Aorta (tissue), 5 donors: ENCODE measurements at regions not wholly inside any gene's neighbourhood (a gene's known extent, or its start where the extent isn't known, plus 50 kb on each side); places are given as distances from the start of the nearest gene placed in this dataset.

Source experiments
- ATAC-seq: fragments of 200-7000 bp; cut with Tn5 transposase; one replicate; pipeline ENCODE4 v1.9.1; 2022; ENCODE audit warnings: moderate library complexity; ENCODE audit not compliant: low FRiP score
- DNase-seq, 2 donors: peaks; one replicate each; pipeline ENCODE4 v3.0.0-alpha.2; 2020
- H3K27ac ChIP-seq, 2 donors: one replicate each; pipeline ENCODE4 v1.5.1; 2013; ENCODE audit warnings: low read length in 2 of 2, mild to moderate bottlenecking in 2 of 2, moderate library complexity in 2 of 2, control low read depth in 1 of 2, inconsistent platforms in 1 of 2, low read depth in 1 of 2
- H3K27me3 ChIP-seq, 2 donors: one replicate each; pipeline ENCODE4 v1.6.1; 2013; ENCODE audit warnings: control low read depth in 1 of 2, low read length in 1 of 2, mild to moderate bottlenecking in 1 of 2, moderate library complexity in 1 of 2; ENCODE audit not compliant: insufficient read depth in 2 of 2, control insufficient read depth in 1 of 2
- H3K36me3 ChIP-seq, 2 donors: one replicate each; pipeline ENCODE4 v1.6.1; 2013; ENCODE audit warnings: control low read depth in 1 of 2, low read length in 1 of 2, mild to moderate bottlenecking in 1 of 2; ENCODE audit not compliant: insufficient read depth in 2 of 2, control insufficient read depth in 1 of 2
- H3K4me1 ChIP-seq, 2 donors: one replicate each; pipeline ENCODE4 v1.6.1; 2013; ENCODE audit warnings: low read length in 2 of 2, control low read depth in 1 of 2, mild to moderate bottlenecking in 1 of 2, moderate library complexity in 1 of 2; ENCODE audit not compliant: insufficient read depth in 2 of 2, control insufficient read depth in 1 of 2
- H3K4me3 ChIP-seq, 2 donors: one replicate each; pipeline ENCODE4 v1.5.1; 2013; ENCODE audit warnings: low read length in 2 of 2, control low read depth in 1 of 2, mild to moderate bottlenecking in 1 of 2
- H3K9me3 ChIP-seq: one replicate; pipeline ENCODE4 v1.6.1; 2013; ENCODE audit warnings: mild to moderate bottlenecking, low read length; ENCODE audit not compliant: control insufficient read depth
- WGBS, 2 donors: extraction: QIAGEN DNeasy Blood & Tissue Kit; methylation state at CpG; one replicate each; pipeline ENCODE4 v1.1.7; 2013; 5-methylcytosine and 5-hydroxymethylcytosine counted together
- intact Hi-C, 2 donors: fragments of 100-400 bp; cut with DNase I; formaldehyde crosslinking; loops; one replicate each; pipeline versions ENCODE4 v1.14.2 to v1.15.0; 2022
- donor health status: healthy with polysubstance abuse.
- donor health status: Bipolar disorder and iron deficiency.
- donor health status: DM: no; HTN: no; CAD: no.
- donor health status: DM: no; HTN: no; CAD: no.
- donor health status: DM: yes; HTN: yes; CAD: no.

- no peaks in the 10 kb centered on the region for H3K4me1 ChIP-seq
- no peak for ATAC-seq
- H3K9me3 ChIP-seq = no peaks in the 10 kb centered on the region
- no peak overlapping the region for H3K4me3 ChIP-seq
- H3K36me3 ChIP-seq = no peaks in the 10 kb centered on the region
- no peak for DNase-seq
- intact Hi-C loops = no loop called here
- peaks cover 0 to 1% of the 10 kb centered on the region in 2 donors for H3K27me3 ChIP-seq
- no peak overlapping the region for H3K27ac ChIP-seq
- WGBS, 2 donors = 74 to 80% methylated on average over 5 of the region's 5 CpGs
These were observed 72.4 kb upstream of the SSTR1 start for GRCh38 chr14:38135106-38135867.

DNA sequence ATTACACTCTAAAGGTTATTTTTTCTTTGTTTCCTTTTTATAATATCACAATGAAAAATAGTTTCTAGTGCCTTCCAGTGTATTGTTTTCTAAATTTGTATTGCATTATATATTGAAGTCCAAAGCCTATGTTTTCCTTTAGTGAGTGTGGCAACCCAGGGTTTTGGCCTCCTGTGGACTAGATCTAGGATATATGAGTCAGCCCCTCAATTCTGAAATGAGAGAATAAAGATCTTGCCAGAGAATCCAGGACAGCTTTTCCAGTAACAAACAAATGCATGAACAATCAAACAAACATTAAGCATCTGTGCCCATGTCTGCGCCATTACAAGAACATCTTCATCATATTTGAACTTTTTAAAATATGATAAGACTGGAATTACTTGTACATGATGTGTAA, 70.7 kb upstream of the SSTR1 start:
- 89 to 91% methylated on average over 1 of the region's 1 CpG for WGBS, 2 donors
- ATAC-seq (no peak), DNase-seq (no peak)
- Histone ChIP-seq H3K27ac (no peak overlapping the region), H3K9me3 (no peaks in the 10 kb centered on the region), H3K27me3 (peaks cover 0 to 1% of the 10 kb centered on the region in 2 donors), H3K4me3 (no peak overlapping the region), H3K36me3 (no peaks in the 10 kb centered on the region), H3K4me1 (no peaks in the 10 kb centered on the region)
- intact Hi-C loops = no loop called here

- Histone ChIP-seq H3K27me3 (peaks cover 0 to 1% of the 10 kb centered on the region in 2 donors), H3K4me3 (no peak overlapping the region), H3K36me3 (no peaks in the 10 kb centered on the region), H3K9me3 (no peaks in the 10 kb centered on the region), H3K27ac (no peak overlapping the region), H3K4me1 (peaks cover 0 to 2% of the 10 kb centered on the region in 2 donors)
- intact Hi-C loops = no loop called here
- ATAC-seq = no peak
- DNase-seq = no peak
- WGBS, 2 donors = 79 to 83% methylated on average over 7 of the region's 7 CpGs
These were observed 69.1 kb upstream of the SSTR1 start for GRCh38 chr14:38138473-38139138.

- intact Hi-C loops = no loop called here
- WGBS, 2 donors = 85 to 90% methylated on average over 2 of the region's 2 CpGs
- H3K4me1 ChIP-seq = peaks cover 0 to 3% of the 10 kb centered on the region in 2 donors
- DNase-seq = no peak
- H3K4me3 ChIP-seq = no peak overlapping the region
- H3K27ac ChIP-seq = no peak overlapping the region
- H3K36me3 ChIP-seq = no peaks in the 10 kb centered on the region
- H3K9me3 ChIP-seq = no peaks in the 10 kb centered on the region
- peaks cover 0 to 1% of the 10 kb centered on the region in 2 donors for H3K27me3 ChIP-seq
- ATAC-seq = no peak
These were observed 67.8 kb upstream of the SSTR1 start for GRCh38 chr14:38139926-38140325.

DNA sequence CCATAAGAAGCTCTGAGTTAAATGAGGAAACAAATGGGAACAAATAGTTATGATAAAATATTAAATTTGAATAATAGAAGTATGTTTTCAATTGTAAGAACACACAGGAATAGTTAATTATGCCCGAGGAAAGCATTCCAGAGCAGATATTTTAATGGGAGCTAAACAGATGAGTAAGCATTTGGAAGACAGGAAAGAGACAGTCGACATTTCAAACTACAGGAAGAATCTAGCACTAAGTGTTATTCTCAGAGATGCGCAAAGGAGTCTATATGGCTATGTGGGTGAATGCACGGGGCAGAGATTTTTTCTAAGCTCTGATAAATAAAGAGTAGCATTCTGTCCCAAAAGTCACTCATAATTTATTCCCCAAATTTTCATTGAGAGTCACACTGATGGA, 64.5 kb upstream of the SSTR1 start:
- DNase-seq = no peak
- Histone ChIP-seq H3K4me3 (no peak overlapping the region), H3K4me1 (peaks cover 1 to 11% of the 10 kb centered on the region in 2 donors), H3K9me3 (no peaks in the 10 kb centered on the region), H3K27ac (no peak overlapping the region), H3K36me3 (no peaks in the 10 kb centered on the region), H3K27me3 (peaks cover 0 to 1% of the 10 kb centered on the region in 2 donors)
- no peak for ATAC-seq
- intact Hi-C loops = no loop called here
- WGBS, 2 donors = 77 to 81% methylated on average over 4 of the region's 4 CpGs

- H3K27ac ChIP-seq = no peak overlapping the region
- peaks cover 0 to 1% of the 10 kb centered on the region in 2 donors for H3K27me3 ChIP-seq
- H3K4me3 ChIP-seq = no peak overlapping the region
- DNase-seq (no peak), ATAC-seq (no peak)
- WGBS, 2 donors = 45 to 49% methylated on average over 6 of the region's 6 CpGs
- peaks cover 1 to 11% of the 10 kb centered on the region in 2 donors for H3K4me1 ChIP-seq
- intact Hi-C loops = no loop called here
- no peaks in the 10 kb centered on the region for H3K9me3 ChIP-seq
- no peaks in the 10 kb centered on the region for H3K36me3 ChIP-seq
These were observed 63.8 kb upstream of the SSTR1 start for GRCh38 chr14:38143659-38144505.

DNA sequence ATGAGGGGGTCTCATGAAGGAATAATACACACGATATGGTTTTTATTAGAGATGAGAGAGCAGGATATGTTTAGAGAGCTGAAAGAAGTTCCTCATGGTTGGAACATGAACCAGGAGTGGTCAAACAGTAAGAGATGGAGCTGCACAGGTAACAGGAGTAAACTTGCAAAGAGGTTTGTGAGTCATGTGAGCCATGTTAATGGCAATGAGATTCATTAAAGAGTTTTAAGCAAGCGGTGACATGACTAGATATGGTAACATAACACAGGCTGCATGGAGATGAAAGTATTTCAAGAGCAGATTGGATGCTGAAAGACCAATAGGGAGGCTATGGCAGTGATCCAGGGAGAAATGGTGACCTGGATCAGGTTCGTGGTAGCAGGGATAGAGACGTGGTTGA, 62.6 kb upstream of the SSTR1 start:
- 48 to 49% methylated on average over 4 of the region's 4 CpGs for WGBS, 2 donors
- ATAC-seq = no peak
- Histone ChIP-seq H3K27me3 (no peaks in the 10 kb centered on the region), H3K4me1 (peaks cover 1 to 11% of the 10 kb centered on the region in 2 donors), H3K4me3 (no peak overlapping the region), H3K36me3 (no peaks in the 10 kb centered on the region), H3K27ac (no peak overlapping the region), H3K9me3 (no peaks in the 10 kb centered on the region)
- intact Hi-C loops = no loop called here
- no peak for DNase-seq

DNA sequence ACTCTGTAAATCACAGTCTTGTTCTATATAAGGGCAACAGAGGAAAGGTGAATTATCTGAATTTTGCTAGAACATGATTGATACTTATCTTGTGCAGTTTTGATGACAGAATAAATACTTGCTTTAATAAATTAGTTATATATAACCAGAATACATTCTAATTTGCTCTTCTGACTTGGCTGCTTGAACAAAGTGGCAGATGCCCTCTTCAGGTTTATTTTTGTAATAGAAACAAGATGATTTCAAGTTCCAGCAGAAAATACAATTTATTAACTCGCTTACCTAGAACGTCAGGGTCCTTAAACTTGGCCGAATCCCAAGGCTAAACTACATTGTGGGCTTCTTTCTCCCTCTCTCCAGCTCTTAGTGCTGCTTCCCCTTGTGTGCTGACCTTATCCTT, 57.6 kb upstream of the SSTR1 start:
- H3K36me3 ChIP-seq = no peaks in the 10 kb centered on the region
- 53 to 56% methylated on average over 3 of the region's 3 CpGs for WGBS, 2 donors
- intact Hi-C loops = no loop called here
- H3K4me3 ChIP-seq = no peak overlapping the region
- ATAC-seq = no peak
- H3K9me3 ChIP-seq = no peaks in the 10 kb centered on the region
- no peak overlapping the region for H3K27ac ChIP-seq
- no peaks in the 10 kb centered on the region for H3K27me3 ChIP-seq
- peaks cover 1 to 6% of the 10 kb centered on the region in 2 donors for H3K4me1 ChIP-seq
- no peak for DNase-seq
